ENCODE measurements at regions not wholly inside any gene's neighbourhood (a gene's known extent, or its start where the extent isn't known, plus 50 kb on each side); places are given as distances from the start of the nearest gene placed in this dataset.

- peak; percentile 66 to 85 (median 69) for TF ChIP-seq CTCF (IDR thresholded peaks at IDR 0.05)
- no peak for TF ChIP-seq POLR2A (IDR thresholded peaks at IDR 0.05)
- TF ChIP-seq EP300 (IDR thresholded peaks at IDR 0.05; ENCODE audit: low read depth): no peak
Observed at GRCh38 chr15:38690719-38691332, 126.2 kb upstream of the RASGRP1 start.

Data from transverse colon (tissue), 3 donors.